ENCODE measurements at regions not wholly inside any gene's neighbourhood (a gene's known extent, or its start where the extent isn't known, plus 50 kb on each side); places are given as distances from the start of the nearest gene placed in this dataset.

DNA sequence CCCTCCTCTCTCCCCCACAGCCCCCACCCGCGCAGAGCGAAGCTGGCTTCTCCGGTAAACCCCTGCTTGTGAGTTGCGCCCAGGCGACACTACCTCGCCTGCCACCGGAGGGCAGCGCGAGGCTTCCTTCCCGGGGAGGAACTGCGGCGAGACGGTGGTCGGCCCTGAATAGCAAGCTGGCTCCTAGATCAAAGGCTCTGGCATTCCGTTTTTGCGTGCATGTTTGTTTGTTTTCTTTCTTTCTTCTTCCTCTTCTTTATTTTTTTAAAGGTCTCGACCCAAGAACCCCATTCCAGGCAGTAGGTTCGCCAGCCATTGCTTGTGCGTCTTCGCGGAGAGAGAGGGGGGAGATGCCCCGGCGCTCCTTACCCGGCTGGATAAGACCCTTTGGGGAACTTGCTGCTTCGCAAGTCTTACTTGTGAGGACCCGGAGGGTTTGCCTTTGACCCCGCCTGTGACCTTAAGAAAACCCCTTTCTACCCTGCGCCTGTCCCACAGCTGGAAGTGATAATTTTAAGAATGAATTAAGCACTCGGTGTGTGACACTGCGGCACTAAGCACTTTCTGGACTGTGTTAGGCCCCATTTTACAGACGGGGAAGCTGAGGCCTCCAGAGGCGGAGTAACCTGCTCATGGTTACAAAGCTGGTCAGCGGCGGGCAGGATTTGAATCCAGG, 92.7 kb upstream of the SIRPA start (continued):
- TF ChIP-seq, protein P1, sequence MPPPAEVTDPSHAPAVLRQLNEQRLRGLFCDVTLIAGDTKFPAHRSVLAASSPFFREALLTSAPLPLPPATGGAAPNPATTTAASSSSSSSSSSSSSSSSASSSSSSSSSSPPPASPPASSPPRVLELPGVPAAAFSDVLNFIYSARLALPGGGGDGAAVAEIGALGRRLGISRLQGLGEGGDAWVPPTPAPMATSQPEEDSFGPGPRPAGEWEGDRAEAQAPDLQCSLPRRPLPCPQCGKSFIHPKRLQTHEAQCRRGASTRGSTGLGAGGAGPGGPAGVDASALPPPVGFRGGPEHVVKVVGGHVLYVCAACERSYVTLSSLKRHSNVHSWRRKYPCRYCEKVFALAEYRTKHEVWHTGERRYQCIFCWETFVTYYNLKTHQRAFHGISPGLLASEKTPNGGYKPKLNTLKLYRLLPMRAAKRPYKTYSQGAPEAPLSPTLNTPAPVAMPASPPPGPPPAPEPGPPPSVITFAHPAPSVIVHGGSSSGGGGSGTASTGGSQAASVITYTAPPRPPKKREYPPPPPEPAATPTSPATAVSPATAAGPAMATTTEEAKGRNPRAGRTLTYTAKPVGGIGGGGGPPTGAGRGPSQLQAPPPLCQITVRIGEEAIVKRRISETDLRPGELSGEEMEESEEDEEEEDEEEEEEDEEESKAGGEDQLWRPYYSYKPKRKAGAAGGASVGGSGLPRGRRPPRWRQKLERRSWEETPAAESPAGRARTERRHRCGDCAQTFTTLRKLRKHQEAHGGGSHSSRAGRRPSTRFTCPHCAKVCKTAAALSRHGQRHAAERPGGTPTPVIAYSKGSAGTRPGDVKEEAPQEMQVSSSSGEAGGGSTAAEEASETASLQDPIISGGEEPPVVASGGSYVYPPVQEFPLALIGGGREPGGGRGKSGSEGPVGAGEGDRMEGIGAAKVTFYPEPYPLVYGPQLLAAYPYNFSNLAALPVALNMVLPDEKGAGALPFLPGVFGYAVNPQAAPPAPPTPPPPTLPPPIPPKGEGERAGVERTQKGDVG (CRISPR knock-in tag; IDR thresholded peaks at IDR 0.05; ENCODE audit: borderline replicate concordance) = peak; percentile 77; the same call in 1 of the 2 replicates
- peak; percentile 63; the same call in 1 of the 2 replicates for TF ChIP-seq ZNF501 (CRISPR knock-in tag; IDR thresholded peaks at IDR 0.05)
- TF ChIP-seq THAP11 (CRISPR knock-in tag; IDR thresholded peaks at IDR 0.05) = 0 out of 2 replicates have a peak, but pooled peaks have one; percentile 28
- no peak for TF ChIP-seq CENPX (CRISPR knock-in tag; IDR thresholded peaks at IDR 0.05)
- TF ChIP-seq AGO1 (IDR thresholded peaks at IDR 0.05; ENCODE audit: low read depth, low read length, poor library complexity, severe bottlenecking) = peak; percentile 74
- TF ChIP-seq FOSL2 (CRISPR knock-in tag; IDR thresholded peaks at IDR 0.05) = peak; percentile 15; the same call in 1 of the 2 replicates
- TF ChIP-seq, protein P2, sequence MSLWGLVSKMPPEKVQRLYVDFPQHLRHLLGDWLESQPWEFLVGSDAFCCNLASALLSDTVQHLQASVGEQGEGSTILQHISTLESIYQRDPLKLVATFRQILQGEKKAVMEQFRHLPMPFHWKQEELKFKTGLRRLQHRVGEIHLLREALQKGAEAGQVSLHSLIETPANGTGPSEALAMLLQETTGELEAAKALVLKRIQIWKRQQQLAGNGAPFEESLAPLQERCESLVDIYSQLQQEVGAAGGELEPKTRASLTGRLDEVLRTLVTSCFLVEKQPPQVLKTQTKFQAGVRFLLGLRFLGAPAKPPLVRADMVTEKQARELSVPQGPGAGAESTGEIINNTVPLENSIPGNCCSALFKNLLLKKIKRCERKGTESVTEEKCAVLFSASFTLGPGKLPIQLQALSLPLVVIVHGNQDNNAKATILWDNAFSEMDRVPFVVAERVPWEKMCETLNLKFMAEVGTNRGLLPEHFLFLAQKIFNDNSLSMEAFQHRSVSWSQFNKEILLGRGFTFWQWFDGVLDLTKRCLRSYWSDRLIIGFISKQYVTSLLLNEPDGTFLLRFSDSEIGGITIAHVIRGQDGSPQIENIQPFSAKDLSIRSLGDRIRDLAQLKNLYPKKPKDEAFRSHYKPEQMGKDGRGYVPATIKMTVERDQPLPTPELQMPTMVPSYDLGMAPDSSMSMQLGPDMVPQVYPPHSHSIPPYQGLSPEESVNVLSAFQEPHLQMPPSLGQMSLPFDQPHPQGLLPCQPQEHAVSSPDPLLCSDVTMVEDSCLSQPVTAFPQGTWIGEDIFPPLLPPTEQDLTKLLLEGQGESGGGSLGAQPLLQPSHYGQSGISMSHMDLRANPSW (CRISPR knock-in tag; IDR thresholded peaks at IDR 0.05; ENCODE audit: borderline replicate concordance) = no peak
- TF ChIP-seq, protein P3, sequence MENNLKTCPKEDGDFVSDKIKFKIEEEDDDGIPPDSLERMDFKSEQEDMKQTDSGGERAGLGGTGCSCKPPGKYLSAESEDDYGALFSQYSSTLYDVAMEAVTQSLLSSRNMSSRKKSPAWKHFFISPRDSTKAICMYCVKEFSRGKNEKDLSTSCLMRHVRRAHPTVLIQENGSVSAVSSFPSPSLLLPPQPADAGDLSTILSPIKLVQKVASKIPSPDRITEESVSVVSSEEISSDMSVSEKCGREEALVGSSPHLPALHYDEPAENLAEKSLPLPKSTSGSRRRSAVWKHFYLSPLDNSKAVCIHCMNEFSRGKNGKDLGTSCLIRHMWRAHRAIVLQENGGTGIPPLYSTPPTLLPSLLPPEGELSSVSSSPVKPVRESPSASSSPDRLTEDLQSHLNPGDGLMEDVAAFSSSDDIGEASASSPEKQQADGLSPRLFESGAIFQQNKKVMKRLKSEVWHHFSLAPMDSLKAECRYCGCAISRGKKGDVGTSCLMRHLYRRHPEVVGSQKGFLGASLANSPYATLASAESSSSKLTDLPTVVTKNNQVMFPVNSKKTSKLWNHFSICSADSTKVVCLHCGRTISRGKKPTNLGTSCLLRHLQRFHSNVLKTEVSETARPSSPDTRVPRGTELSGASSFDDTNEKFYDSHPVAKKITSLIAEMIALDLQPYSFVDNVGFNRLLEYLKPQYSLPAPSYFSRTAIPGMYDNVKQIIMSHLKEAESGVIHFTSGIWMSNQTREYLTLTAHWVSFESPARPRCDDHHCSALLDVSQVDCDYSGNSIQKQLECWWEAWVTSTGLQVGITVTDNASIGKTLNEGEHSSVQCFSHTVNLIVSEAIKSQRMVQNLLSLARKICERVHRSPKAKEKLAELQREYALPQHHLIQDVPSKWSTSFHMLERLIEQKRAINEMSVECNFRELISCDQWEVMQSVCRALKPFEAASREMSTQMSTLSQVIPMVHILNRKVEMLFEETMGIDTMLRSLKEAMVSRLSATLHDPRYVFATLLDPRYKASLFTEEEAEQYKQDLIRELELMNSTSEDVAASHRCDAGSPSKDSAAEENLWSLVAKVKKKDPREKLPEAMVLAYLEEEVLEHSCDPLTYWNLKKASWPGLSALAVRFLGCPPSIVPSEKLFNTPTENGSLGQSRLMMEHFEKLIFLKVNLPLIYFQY (CRISPR knock-in tag; IDR thresholded peaks at IDR 0.05; ENCODE audit: borderline replicate concordance) = peak; percentile 42; the same call in 1 of the 2 replicates
- peak; percentile 53; the same call in 1 of the 2 replicates for TF ChIP-seq SMC3 (IDR thresholded peaks at IDR 0.05; ENCODE audit: low read length)
- no peak for TF ChIP-seq HMGA1 (CRISPR knock-in tag; conservative IDR thresholded peaks at IDR 0.05)
- TF ChIP-seq, protein P4, sequence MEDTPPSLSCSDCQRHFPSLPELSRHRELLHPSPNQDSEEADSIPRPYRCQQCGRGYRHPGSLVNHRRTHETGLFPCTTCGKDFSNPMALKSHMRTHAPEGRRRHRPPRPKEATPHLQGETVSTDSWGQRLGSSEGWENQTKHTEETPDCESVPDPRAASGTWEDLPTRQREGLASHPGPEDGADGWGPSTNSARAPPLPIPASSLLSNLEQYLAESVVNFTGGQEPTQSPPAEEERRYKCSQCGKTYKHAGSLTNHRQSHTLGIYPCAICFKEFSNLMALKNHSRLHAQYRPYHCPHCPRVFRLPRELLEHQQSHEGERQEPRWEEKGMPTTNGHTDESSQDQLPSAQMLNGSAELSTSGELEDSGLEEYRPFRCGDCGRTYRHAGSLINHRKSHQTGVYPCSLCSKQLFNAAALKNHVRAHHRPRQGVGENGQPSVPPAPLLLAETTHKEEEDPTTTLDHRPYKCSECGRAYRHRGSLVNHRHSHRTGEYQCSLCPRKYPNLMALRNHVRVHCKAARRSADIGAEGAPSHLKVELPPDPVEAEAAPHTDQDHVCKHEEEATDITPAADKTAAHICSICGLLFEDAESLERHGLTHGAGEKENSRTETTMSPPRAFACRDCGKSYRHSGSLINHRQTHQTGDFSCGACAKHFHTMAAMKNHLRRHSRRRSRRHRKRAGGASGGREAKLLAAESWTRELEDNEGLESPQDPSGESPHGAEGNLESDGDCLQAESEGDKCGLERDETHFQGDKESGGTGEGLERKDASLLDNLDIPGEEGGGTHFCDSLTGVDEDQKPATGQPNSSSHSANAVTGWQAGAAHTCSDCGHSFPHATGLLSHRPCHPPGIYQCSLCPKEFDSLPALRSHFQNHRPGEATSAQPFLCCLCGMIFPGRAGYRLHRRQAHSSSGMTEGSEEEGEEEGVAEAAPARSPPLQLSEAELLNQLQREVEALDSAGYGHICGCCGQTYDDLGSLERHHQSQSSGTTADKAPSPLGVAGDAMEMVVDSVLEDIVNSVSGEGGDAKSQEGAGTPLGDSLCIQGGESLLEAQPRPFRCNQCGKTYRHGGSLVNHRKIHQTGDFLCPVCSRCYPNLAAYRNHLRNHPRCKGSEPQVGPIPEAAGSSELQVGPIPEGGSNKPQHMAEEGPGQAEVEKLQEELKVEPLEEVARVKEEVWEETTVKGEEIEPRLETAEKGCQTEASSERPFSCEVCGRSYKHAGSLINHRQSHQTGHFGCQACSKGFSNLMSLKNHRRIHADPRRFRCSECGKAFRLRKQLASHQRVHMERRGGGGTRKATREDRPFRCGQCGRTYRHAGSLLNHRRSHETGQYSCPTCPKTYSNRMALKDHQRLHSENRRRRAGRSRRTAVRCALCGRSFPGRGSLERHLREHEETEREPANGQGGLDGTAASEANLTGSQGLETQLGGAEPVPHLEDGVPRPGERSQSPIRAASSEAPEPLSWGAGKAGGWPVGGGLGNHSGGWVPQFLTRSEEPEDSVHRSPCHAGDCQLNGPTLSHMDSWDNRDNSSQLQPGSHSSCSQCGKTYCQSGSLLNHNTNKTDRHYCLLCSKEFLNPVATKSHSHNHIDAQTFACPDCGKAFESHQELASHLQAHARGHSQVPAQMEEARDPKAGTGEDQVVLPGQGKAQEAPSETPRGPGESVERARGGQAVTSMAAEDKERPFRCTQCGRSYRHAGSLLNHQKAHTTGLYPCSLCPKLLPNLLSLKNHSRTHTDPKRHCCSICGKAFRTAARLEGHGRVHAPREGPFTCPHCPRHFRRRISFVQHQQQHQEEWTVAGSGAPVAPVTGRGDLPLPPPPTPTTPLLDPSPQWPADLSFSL (CRISPR knock-in tag; IDR thresholded peaks at IDR 0.05) = 0 out of 2 replicates have a peak, but pooled peaks have one; percentile 25

Data from HepG2 (cell line).